Renal cortex interstitium (tissue), 11 donors: ENCODE measurements at regions not wholly inside any gene's neighbourhood (a gene's known extent, or its start where the extent isn't known, plus 50 kb on each side); places are given as distances from the start of the nearest gene placed in this dataset.
A peak's percentile ranks its signal among the peaks of the same experiment; 100 is the strongest.

Experiments
- DNase-seq, 11 donors: peaks; one replicate each; pipeline ENCODE4 v3.0.0-alpha.2; 2013; ENCODE audit warnings: low read depth in 9 of 11, low spot score in 4 of 11; ENCODE audit errors: extremely low read depth in 1 of 11

- DNase-seq: no peak
Measured at GRCh38 chr10:29078919-29079318, 210.0 kb upstream of the LYZL1 start.

GRCh38 chr10:29081231-29081630, 207.6 kb upstream of the LYZL1 start:
- DNase-seq: no peak

- DNase-seq: no peak
Measured at GRCh38 chr10:29081951-29082685, 206.8 kb upstream of the LYZL1 start.

- peak in 1 of 11 donors; percentile 22 for DNase-seq
Measured at GRCh38 chr10:29083096-29083495, 205.8 kb upstream of the LYZL1 start.

GRCh38 chr10:29084681-29085307, 204.1 kb upstream of the LYZL1 start:
- no peak for DNase-seq

GRCh38 chr10:29089091-29089490, 199.8 kb upstream of the LYZL1 start:
- DNase-seq: no peak

- no peak for DNase-seq
Measured at GRCh38 chr10:29096303-29096824, 192.5 kb upstream of the LYZL1 start.

- DNase-seq: no peak
Measured at GRCh38 chr10:29098423-29098822, 190.4 kb upstream of the LYZL1 start.

GRCh38 chr10:29099001-29099400, 189.9 kb upstream of the LYZL1 start:
- DNase-seq: no peak

- no peak for DNase-seq
Measured at GRCh38 chr10:29099415-29099814, 189.5 kb upstream of the LYZL1 start.

GRCh38 chr10:29100505-29100904, 188.4 kb upstream of the LYZL1 start:
- no peak for DNase-seq

GRCh38 chr10:29102233-29102632, 186.6 kb upstream of the LYZL1 start:
- no peak for DNase-seq

GRCh38 chr10:29102636-29103035, 186.2 kb upstream of the LYZL1 start:
- DNase-seq: no peak

- no peak for DNase-seq
Measured at GRCh38 chr10:29104661-29105399, 184.0 kb upstream of the LYZL1 start.

- no peak for DNase-seq
Measured at GRCh38 chr10:29105516-29106215, 183.2 kb upstream of the LYZL1 start.

- DNase-seq: no peak
Measured at GRCh38 chr10:29106287-29106686, 182.6 kb upstream of the LYZL1 start.

- no peak for DNase-seq
Measured at GRCh38 chr10:29107866-29108498, 180.9 kb upstream of the LYZL1 start.

GRCh38 chr10:29109707-29110571, 178.9 kb upstream of the LYZL1 start:
- no peak for DNase-seq
